Neural progenitor cell (in vitro differentiated cells): ENCODE measurements at regions not wholly inside any gene's neighbourhood (a gene's known extent, or its start where the extent isn't known, plus 50 kb on each side); places are given as distances from the start of the nearest gene placed in this dataset.

Experiments used
- DNase-seq: peaks from one replicate; pipeline ENCODE4 v3.0.0-alpha.2; 2016; ENCODE audit warnings: low spot score
- H2AFZ ChIP-seq: fragments of 200-600 bp; sonication (generic); replicated peaks from 2 replicates; pipeline ENCODE4 v1.6.1; 2016; ENCODE audit warnings: antibody characterized with exemption
- H3F3A ChIP-seq: fragments of 200-600 bp; sonication (generic); 2 replicates; pipeline ENCODE4 v1.6.1; 2016; ENCODE audit warnings: antibody characterized with exemption, low read depth
- H3K27ac ChIP-seq: fragments of 200-600 bp; sonication (generic); 2 replicates; pipeline ENCODE4 v1.5.1; 2016; ENCODE audit warnings: mild to moderate bottlenecking
- H3K27me3 ChIP-seq: fragments of 200-600 bp; sonication (generic); 2 replicates; pipeline ENCODE4 v1.6.1; 2016; ENCODE audit warnings: mild to moderate bottlenecking, moderate library complexity
- H3K36me3 ChIP-seq: fragments of 200-600 bp; sonication (generic); 2 replicates; pipeline ENCODE4 v1.5.1; 2016
- H3K4me1 ChIP-seq: fragments of 200-600 bp; sonication (generic); 2 replicates; pipeline ENCODE4 v1.6.1; 2016; ENCODE audit warnings: mixed run types
- H3K4me2 ChIP-seq: fragments of 200-600 bp; sonication (generic); 2 replicates; pipeline ENCODE4 v1.6.1; 2016
- H3K4me3 ChIP-seq: fragments of 200-600 bp; sonication (generic); 2 replicates; pipeline ENCODE4 v1.5.1; 2016
- H3K79me2 ChIP-seq: fragments of 200-600 bp; sonication (generic); 2 replicates; pipeline ENCODE4 v1.6.1; 2016; ENCODE audit warnings: low read depth
- H3K9ac ChIP-seq: fragments of 200-600 bp; sonication (generic); 2 replicates; pipeline ENCODE4 v1.6.1; 2016
- H3K9me3 ChIP-seq: fragments of 200-600 bp; sonication (generic); 2 replicates; pipeline ENCODE4 v1.5.1; 2016; ENCODE audit warnings: low read depth
- H4K20me1 ChIP-seq: fragments of 200-600 bp; sonication (generic); 2 replicates; pipeline ENCODE4 v1.6.1; 2016; ENCODE audit warnings: low read depth
- H3K27ac Mint-ChIP-seq: 3 replicates; pipeline ENCODE4 v1.8.0; 2021; ENCODE audit warnings: mixed read lengths
- H3K27me3 Mint-ChIP-seq: 2 replicates; pipeline ENCODE4 v1.8.0; 2022; ENCODE audit warnings: low read depth, mild to moderate bottlenecking, inconsistent platforms, moderate library complexity, mixed read lengths; ENCODE audit not compliant: insufficient read depth
- H3K36me3 Mint-ChIP-seq: 3 replicates; pipeline ENCODE4 v1.8.0; 2021; ENCODE audit warnings: mixed read lengths
- H3K4me1 Mint-ChIP-seq: 3 replicates; pipeline ENCODE4 v1.8.0; 2021; ENCODE audit warnings: mixed read lengths
- H3K4me3 Mint-ChIP-seq: 3 replicates; pipeline ENCODE4 v1.8.0; 2021; ENCODE audit warnings: mild to moderate bottlenecking, moderate library complexity, mixed read lengths
- H3K9me3 Mint-ChIP-seq: 3 replicates; pipeline ENCODE4 v1.8.0; 2020; ENCODE audit warnings: mixed read lengths
- EZH2 ChIP-seq: fragments of 200-600 bp; sonication (generic); IDR thresholded peaks from 2 replicates; pipeline ENCODE4 v1.6.1; 2017; ENCODE audit warnings: antibody characterized with exemption, mild to moderate bottlenecking, moderate library complexity
- EZH2phosphoT487 ChIP-seq: fragments of 200-600 bp; sonication (generic); IDR thresholded peaks from 2 replicates; pipeline ENCODE4 v1.6.1; 2017; ENCODE audit warnings: antibody characterized with exemption
- TF ChIP-seq, protein P1 (sequence below): fragments of 200-600 bp; sonication (generic); IDR thresholded peaks from 2 replicates; pipeline ENCODE4 v1.5.1; 2017; ENCODE audit warnings: antibody characterized with exemption, mild to moderate bottlenecking

DNA sequence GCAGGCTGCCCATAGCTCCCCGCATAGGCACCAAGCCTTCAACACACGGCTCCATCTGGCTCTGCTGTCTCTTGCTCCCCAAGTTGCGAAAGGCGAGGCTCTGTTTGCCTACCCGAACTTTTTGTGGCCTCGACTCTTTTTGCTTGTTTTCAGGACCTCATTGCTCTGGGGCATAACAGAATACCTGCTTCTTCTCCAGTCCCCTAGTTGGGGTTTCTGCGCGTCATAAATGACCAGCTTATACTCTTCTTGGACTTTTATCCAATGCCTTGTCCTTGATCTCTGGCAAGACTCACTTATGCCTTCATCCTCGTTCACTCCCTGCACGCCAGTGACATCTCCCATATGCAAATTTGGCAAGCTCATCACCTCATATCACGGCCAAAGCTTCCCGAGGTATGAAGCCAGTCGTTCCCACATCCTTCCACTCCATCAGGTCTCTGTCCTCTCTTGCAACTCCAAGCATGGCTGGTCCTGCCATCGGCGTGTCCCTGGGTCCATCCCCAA, 238.8 kb upstream of the ADAMTS16 start:
- H3F3A ChIP-seq, result no peaks in the 10 kb centered on the region
- no peaks in the 10 kb centered on the region for H3K4me1 ChIP-seq
- H3K4me1 Mint-ChIP-seq, result no peaks in the 10 kb centered on the region
- no peaks in the 10 kb centered on the region for H3K36me3 Mint-ChIP-seq
- H3K9ac ChIP-seq, result no peak overlapping the region
- H3K27ac ChIP-seq, result no peak overlapping the region
- H3K27ac Mint-ChIP-seq, result no peak overlapping the region
- H3K4me2 ChIP-seq, result no peak overlapping the region
- DNase-seq, result no peak
- H3K36me3 ChIP-seq, result no peaks in the 10 kb centered on the region
- H3K27me3 ChIP-seq, result no peaks in the 10 kb centered on the region
- TF ChIP-seq, protein P1, sequence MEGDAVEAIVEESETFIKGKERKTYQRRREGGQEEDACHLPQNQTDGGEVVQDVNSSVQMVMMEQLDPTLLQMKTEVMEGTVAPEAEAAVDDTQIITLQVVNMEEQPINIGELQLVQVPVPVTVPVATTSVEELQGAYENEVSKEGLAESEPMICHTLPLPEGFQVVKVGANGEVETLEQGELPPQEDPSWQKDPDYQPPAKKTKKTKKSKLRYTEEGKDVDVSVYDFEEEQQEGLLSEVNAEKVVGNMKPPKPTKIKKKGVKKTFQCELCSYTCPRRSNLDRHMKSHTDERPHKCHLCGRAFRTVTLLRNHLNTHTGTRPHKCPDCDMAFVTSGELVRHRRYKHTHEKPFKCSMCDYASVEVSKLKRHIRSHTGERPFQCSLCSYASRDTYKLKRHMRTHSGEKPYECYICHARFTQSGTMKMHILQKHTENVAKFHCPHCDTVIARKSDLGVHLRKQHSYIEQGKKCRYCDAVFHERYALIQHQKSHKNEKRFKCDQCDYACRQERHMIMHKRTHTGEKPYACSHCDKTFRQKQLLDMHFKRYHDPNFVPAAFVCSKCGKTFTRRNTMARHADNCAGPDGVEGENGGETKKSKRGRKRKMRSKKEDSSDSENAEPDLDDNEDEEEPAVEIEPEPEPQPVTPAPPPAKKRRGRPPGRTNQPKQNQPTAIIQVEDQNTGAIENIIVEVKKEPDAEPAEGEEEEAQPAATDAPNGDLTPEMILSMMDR, result no peak
- TF ChIP-seq EZH2 (no peak), EZH2phosphoT487 (no peak)
- H3K27me3 Mint-ChIP-seq, result no peaks in the 10 kb centered on the region
- H3K79me2 ChIP-seq, result no peaks in the 10 kb centered on the region
- H3K9me3 Mint-ChIP-seq, result no peaks in the 10 kb centered on the region
- no peaks in the 10 kb centered on the region for H3K9me3 ChIP-seq
- H4K20me1 ChIP-seq, result no peaks in the 10 kb centered on the region
- H2AFZ ChIP-seq, result no peak overlapping the region
- no peak overlapping the region for H3K4me3 Mint-ChIP-seq
- no peak overlapping the region for H3K4me3 ChIP-seq

DNA sequence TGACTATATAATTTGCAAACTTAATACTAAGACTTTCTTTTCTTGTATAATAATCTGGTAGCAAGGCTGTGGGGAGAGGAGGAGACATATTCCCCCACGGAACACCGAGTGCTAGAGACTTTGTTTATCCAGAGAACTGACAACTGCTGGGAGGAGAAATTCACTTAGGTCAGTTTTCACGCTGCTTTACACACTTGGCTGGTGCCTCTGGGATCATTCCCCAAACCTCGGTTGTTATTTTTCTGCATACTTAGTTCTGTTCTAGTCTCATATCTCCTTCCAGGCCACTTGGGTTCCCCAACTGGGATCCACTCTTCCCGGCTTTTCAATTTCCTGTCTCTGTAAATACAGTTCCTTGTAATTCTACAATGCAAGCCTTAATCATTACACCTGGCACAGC, 238.2 kb upstream of the ADAMTS16 start:
- TF ChIP-seq EZH2 (no peak), EZH2phosphoT487 (no peak)
- TF ChIP-seq, protein P1, result no peak
- Mint-ChIP-seq H3K4me3 (no peak overlapping the region), H3K27ac (no peak overlapping the region), H3K36me3 (no peaks in the 10 kb centered on the region), H3K27me3 (no peaks in the 10 kb centered on the region), H3K4me1 (no peaks in the 10 kb centered on the region), H3K9me3 (no peaks in the 10 kb centered on the region)
- H3K4me3 ChIP-seq, result no peak overlapping the region
- no peak overlapping the region for H3K4me2 ChIP-seq
- no peaks in the 10 kb centered on the region for H4K20me1 ChIP-seq
- no peaks in the 10 kb centered on the region for H3K27me3 ChIP-seq
- H2AFZ ChIP-seq, result no peak overlapping the region
- DNase-seq, result no peak
- no peaks in the 10 kb centered on the region for H3K9me3 ChIP-seq
- no peaks in the 10 kb centered on the region for H3K79me2 ChIP-seq
- no peaks in the 10 kb centered on the region for H3F3A ChIP-seq
- no peak overlapping the region for H3K27ac ChIP-seq
- H3K9ac ChIP-seq, result no peak overlapping the region
- no peaks in the 10 kb centered on the region for H3K36me3 ChIP-seq
- no peaks in the 10 kb centered on the region for H3K4me1 ChIP-seq

DNA sequence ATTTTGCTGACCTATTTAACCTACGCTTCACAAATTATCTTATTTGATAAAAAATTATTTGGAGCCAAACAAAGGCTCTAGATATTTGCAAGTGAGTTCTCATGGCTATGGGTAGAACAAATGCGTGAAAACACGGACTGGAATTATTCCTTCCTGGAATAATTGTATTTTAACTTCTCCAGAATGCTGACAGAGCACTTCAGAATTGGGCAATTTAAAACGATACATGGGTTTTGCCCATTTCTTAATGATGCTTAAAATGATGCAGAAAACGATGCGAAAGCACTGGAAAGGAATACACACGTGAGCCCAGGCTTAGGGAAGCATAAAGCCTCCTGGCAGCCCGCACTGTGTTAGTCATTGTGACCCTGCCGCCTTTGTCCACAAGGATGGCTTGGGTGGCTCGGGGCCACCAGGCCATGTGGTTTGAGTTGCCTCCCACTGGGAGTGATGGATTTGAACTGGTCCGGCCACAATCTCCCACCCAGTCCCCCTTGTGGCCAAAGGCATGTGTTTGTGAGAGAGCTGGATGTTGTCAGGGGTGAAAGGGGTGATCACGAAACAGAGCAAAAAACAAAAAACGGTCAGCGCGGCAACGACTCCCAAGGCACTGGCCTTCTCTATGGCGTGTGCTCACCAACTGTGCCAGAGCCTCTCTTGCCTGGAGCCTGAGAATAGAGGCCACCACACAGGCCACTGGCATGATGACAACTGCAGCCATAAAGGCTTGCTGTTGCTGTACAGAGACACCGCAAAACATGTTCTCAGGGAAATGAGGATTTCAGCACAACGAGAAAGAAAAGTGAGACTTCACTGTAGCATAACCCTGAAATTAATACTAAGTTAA, 234.2 kb upstream of the ADAMTS16 start:
- TF ChIP-seq, protein P1, result peak; percentile 41
- TF ChIP-seq EZH2 (no peak), EZH2phosphoT487 (no peak)
- Histone ChIP-seq H3K4me3 (no peak overlapping the region), H2AFZ (no peak overlapping the region), H3K36me3 (no peaks in the 10 kb centered on the region), H3K27ac (no peak overlapping the region), H3K9me3 (no peaks in the 10 kb centered on the region), H3K27me3 (no peaks in the 10 kb centered on the region), H3K9ac (no peak overlapping the region), H3F3A (no peaks in the 10 kb centered on the region), H3K4me2 (no peak overlapping the region), H3K79me2 (no peaks in the 10 kb centered on the region), H4K20me1 (no peaks in the 10 kb centered on the region), H3K4me1 (no peaks in the 10 kb centered on the region)
- peak; percentile 24 for DNase-seq
- Mint-ChIP-seq H3K27ac (no peak overlapping the region), H3K9me3 (no peaks in the 10 kb centered on the region), H3K4me1 (no peaks in the 10 kb centered on the region), H3K27me3 (no peaks in the 10 kb centered on the region), H3K4me3 (no peak overlapping the region), H3K36me3 (no peaks in the 10 kb centered on the region)
